DOHH2 (cell line): ENCODE measurements at regions not wholly inside any gene's neighbourhood (a gene's known extent, or its start where the extent isn't known, plus 50 kb on each side); places are given as distances from the start of the nearest gene placed in this dataset.
"Not testable (repeated sequence)": the region's sequence is repeated elsewhere in the genome, so short reads cannot be mapped to it uniquely, and the experiment has no call there.

Experiments used
- EZH2phosphoT487 ChIP-seq: fragments of 200-600 bp; sonication (generic); IDR thresholded peaks from 2 replicates; pipeline ENCODE4 v1.6.1; 2017; ENCODE audit warnings: borderline replicate concordance, mild to moderate bottlenecking, antibody characterized with exemption, low read length, moderate library complexity, mixed read lengths
- TF ChIP-seq, protein P1 (sequence below): fragments of 200-600 bp; sonication (generic); IDR thresholded peaks from one replicate; pipeline ENCODE4 v1.5.1; 2014; ENCODE audit warnings: antibody characterized with exemption, mild to moderate bottlenecking, low read depth, low read length; ENCODE audit not compliant: poor library complexity, severe bottlenecking

DNA sequence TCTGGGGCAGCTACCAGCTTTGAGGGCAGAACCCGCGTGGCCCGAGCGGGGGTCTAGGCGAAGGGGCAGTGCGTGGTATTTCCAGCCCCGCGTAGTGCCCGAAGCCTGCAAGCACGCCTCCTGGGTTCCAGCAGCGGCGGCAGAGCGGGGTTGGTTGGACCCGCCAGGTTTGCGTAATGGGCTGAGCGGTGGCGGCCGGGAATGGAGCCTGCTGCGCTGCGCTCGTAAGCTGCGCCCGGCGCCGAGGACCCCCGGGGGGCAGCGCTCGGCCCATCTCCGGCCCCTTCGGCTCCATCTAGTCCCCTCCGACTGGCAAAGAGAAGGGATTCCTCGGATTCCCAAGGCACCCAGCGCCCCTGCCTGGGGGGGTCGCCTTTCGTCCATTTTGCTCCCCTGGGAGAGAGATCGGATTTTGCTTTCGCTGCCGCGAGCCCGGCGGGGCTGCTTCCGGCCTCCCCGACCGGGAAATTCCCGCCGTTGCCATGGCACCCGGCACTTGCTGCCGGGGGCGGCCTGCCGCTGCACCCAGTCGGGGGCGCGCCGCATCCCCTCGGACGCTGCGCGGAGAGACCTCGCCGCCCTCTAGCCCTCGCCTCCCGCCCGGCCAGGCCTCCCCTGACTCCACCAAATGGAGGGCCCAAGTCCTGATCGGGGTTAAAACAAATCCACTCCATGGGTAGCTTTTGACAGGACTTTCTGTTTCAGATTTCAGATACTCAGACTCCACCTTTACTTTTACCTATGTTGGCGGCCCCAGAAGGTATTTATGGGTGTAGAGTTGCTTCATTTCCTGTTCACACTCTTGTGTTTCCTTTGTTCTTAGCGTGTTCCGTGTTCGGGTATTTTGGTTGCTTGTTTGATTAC is 73.3 kb upstream of the NBPF9 start:
- TF ChIP-seq, protein P1, sequence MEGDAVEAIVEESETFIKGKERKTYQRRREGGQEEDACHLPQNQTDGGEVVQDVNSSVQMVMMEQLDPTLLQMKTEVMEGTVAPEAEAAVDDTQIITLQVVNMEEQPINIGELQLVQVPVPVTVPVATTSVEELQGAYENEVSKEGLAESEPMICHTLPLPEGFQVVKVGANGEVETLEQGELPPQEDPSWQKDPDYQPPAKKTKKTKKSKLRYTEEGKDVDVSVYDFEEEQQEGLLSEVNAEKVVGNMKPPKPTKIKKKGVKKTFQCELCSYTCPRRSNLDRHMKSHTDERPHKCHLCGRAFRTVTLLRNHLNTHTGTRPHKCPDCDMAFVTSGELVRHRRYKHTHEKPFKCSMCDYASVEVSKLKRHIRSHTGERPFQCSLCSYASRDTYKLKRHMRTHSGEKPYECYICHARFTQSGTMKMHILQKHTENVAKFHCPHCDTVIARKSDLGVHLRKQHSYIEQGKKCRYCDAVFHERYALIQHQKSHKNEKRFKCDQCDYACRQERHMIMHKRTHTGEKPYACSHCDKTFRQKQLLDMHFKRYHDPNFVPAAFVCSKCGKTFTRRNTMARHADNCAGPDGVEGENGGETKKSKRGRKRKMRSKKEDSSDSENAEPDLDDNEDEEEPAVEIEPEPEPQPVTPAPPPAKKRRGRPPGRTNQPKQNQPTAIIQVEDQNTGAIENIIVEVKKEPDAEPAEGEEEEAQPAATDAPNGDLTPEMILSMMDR: not testable (repeated sequence)
- TF ChIP-seq EZH2phosphoT487: not testable (repeated sequence)
